ENCODE measurements at regions not wholly inside any gene's neighbourhood (a gene's known extent, or its start where the extent isn't known, plus 50 kb on each side); places are given as distances from the start of the nearest gene placed in this dataset.

GRCh38 chr17:73847952-73848351 is 203.7 kb upstream of the SDK2 start:
- Histone ChIP-seq H3K9me3 (no peaks in the 10 kb centered on the region), H3K4me1 (peaks cover 0 to 3% (median 0%) of the 10 kb centered on the region in 4 donors), H3K27ac (no peak overlapping the region), H3K4me3 (no peak overlapping the region), H3K27me3 (no peaks in the 10 kb centered on the region), H3K36me3 (no peaks in the 10 kb centered on the region)
- ATAC-seq: no peak
- TF ChIP-seq CTCF (IDR thresholded peaks at IDR 0.05): no peak
- no peak for TF ChIP-seq POLR2A (IDR thresholded peaks at IDR 0.05)
- intact Hi-C loops (cut with DNase I): no loop called here
- no CpG with 5 or more reads among the region's 12 CpGs for WGBS (ENCODE audit: insufficient coverage, low coverage, low lambda C conversion rate, missing lambda C conversion rate)
- DNase-seq: no peak

- H3K27ac ChIP-seq: no peak overlapping the region
- DNase-seq: no peak
- no peaks in the 10 kb centered on the region for H3K9me3 ChIP-seq
- intact Hi-C loops (cut with DNase I): loop anchor here in 1 of 2 donors (10.0 kb wide), 1 partner anchor 416 kb away; no protein-coding TSS in a partner anchor
- no peak for TF ChIP-seq CTCF (IDR thresholded peaks at IDR 0.05)
- TF ChIP-seq POLR2A (IDR thresholded peaks at IDR 0.05): no peak
- WGBS (ENCODE audit: insufficient coverage, low coverage, low lambda C conversion rate, missing lambda C conversion rate): 21% methylated on average over 3 of the region's 3 CpGs
- no peak overlapping the region for H3K4me3 ChIP-seq
- H3K4me1 ChIP-seq: peaks cover 0 to 3% (median 0%) of the 10 kb centered on the region in 4 donors
- H3K36me3 ChIP-seq: no peaks in the 10 kb centered on the region
- ATAC-seq: peak; percentile 63 to 89 (median 66)
- no peaks in the 10 kb centered on the region for H3K27me3 ChIP-seq
Observed at GRCh38 chr17:73850426-73850825, 206.2 kb upstream of the SDK2 start.

- H3K9me3 ChIP-seq: no peaks in the 10 kb centered on the region
- intact Hi-C loops (cut with DNase I): loop anchor here in 1 of 2 donors (10.0 kb wide), 1 partner anchor 416 kb away; no protein-coding TSS in a partner anchor
- H3K36me3 ChIP-seq: no peaks in the 10 kb centered on the region
- TF ChIP-seq POLR2A (IDR thresholded peaks at IDR 0.05): no peak
- no peak for TF ChIP-seq CTCF (IDR thresholded peaks at IDR 0.05)
- peaks cover 0 to 3% (median 0%) of the 10 kb centered on the region in 4 donors for H3K4me1 ChIP-seq
- no peak overlapping the region for H3K27ac ChIP-seq
- ATAC-seq (no peak), DNase-seq (no peak)
- WGBS (ENCODE audit: insufficient coverage, low coverage, low lambda C conversion rate, missing lambda C conversion rate): 73% methylated on average over 2 of the region's 2 CpGs
- no peak overlapping the region for H3K4me3 ChIP-seq
- no peaks in the 10 kb centered on the region for H3K27me3 ChIP-seq
Observed at GRCh38 chr17:73851091-73851490, 206.8 kb upstream of the SDK2 start.

DNA sequence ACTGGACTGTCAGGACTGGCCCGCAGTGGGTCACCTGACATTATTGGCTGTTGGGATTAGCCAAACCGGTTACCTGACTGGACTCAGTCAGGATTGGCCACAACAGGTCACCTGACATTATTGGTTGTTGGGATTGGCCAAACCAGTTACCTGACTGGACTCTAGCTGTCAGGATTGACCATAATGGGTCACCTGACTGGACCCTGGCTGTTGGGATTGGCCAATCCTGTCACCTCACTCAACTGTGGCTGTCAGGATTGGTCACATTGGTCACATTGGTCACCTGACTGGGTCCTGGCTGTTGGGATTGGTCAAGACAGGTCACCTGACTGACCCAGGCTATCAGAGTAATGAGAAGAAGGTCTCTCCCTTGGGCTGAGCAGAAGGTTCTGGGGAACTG is 207.7 kb upstream of the SDK2 start:
- TF ChIP-seq POLR2A (IDR thresholded peaks at IDR 0.05) (no peak), CTCF (IDR thresholded peaks at IDR 0.05) (no peak)
- ATAC-seq: no peak
- no peaks in the 10 kb centered on the region for H3K36me3 ChIP-seq
- intact Hi-C loops (cut with DNase I): loop anchor here in 1 of 2 donors (10.0 kb wide), 1 partner anchor 417 kb away; no protein-coding TSS in a partner anchor
- no peak overlapping the region for H3K4me3 ChIP-seq
- H3K9me3 ChIP-seq: no peaks in the 10 kb centered on the region
- no peak overlapping the region for H3K27ac ChIP-seq
- H3K4me1 ChIP-seq: peaks cover 0 to 3% (median 0%) of the 10 kb centered on the region in 4 donors
- H3K27me3 ChIP-seq: no peaks in the 10 kb centered on the region
- no CpG with 5 or more reads among the region's 2 CpGs for WGBS (ENCODE audit: insufficient coverage, low coverage, low lambda C conversion rate, missing lambda C conversion rate)
- DNase-seq: no peak

All from right lobe of liver (tissue), 6 donors.